ENCODE measurements at regions not wholly inside any gene's neighbourhood (a gene's known extent, or its start where the extent isn't known, plus 50 kb on each side); places are given as distances from the start of the nearest gene placed in this dataset.

- Histone ChIP-seq H3K36me3 (ENCODE audit: insufficient read depth) (no peaks in the 10 kb centered on the region), H3K4me3 (no peak overlapping the region), H3F3A (replicated peaks; ENCODE audit: low read depth) (no peaks in the 10 kb centered on the region), H3K27me3 (ENCODE audit: insufficient read depth) (no peaks in the 10 kb centered on the region), H3K79me2 (replicated peaks; ENCODE audit: insufficient read depth) (no peaks in the 10 kb centered on the region), H3K9me2 (ENCODE audit: insufficient read depth) (no peaks in the 10 kb centered on the region), H2AFZ (no peak overlapping the region), H3K4me2 (no peak overlapping the region), H4K20me1 (replicated peaks; ENCODE audit: insufficient read depth) (no peaks in the 10 kb centered on the region), H3K4me1 (ENCODE audit: insufficient read depth) (no peaks in the 10 kb centered on the region), H3K27ac (ENCODE audit: low read depth) (no peak overlapping the region)
- DNase-seq (ENCODE audit: low spot score) (no peak), ATAC-seq (peak; percentile 62)
- Mint-ChIP-seq H3K27ac (no peak overlapping the region), H3K4me1 (peaks cover 5% of the 10 kb centered on the region; the same call in 2 of the 3 replicates), H3K9me3 (no peaks in the 10 kb centered on the region), H3K4me3 (no peak overlapping the region), H3K27me3 (ENCODE audit: insufficient read depth, low read depth, poor library complexity) (peaks cover 2% of the 10 kb centered on the region), H3K36me3 (ENCODE audit: low read depth) (no peaks in the 10 kb centered on the region; the same call in 2 of the 3 replicates)
- TF ChIP-seq POLR2AphosphoS5 (IDR thresholded peaks at IDR 0.05; ENCODE audit: low read depth) = no peak
- TF ChIP-seq ZNF331 (CRISPR knock-in tag; IDR thresholded peaks at IDR 0.05; ENCODE audit: low read depth) = no peak
- no peak for TF ChIP-seq EZH2phosphoT487 (IDR thresholded peaks at IDR 0.05; ENCODE audit: unreplicated experiment)
- TF ChIP-seq ZNF114 (CRISPR knock-in tag; IDR thresholded peaks at IDR 0.05) = no peak
- TF ChIP-seq, protein P1, sequence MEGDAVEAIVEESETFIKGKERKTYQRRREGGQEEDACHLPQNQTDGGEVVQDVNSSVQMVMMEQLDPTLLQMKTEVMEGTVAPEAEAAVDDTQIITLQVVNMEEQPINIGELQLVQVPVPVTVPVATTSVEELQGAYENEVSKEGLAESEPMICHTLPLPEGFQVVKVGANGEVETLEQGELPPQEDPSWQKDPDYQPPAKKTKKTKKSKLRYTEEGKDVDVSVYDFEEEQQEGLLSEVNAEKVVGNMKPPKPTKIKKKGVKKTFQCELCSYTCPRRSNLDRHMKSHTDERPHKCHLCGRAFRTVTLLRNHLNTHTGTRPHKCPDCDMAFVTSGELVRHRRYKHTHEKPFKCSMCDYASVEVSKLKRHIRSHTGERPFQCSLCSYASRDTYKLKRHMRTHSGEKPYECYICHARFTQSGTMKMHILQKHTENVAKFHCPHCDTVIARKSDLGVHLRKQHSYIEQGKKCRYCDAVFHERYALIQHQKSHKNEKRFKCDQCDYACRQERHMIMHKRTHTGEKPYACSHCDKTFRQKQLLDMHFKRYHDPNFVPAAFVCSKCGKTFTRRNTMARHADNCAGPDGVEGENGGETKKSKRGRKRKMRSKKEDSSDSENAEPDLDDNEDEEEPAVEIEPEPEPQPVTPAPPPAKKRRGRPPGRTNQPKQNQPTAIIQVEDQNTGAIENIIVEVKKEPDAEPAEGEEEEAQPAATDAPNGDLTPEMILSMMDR (conservative IDR thresholded peaks at IDR 0.05; ENCODE audit: low read depth in 2 of 2) = no peak
- no peak for TF ChIP-seq CREB1 (CRISPR knock-in tag; IDR thresholded peaks at IDR 0.05; ENCODE audit: low read depth)
- TF ChIP-seq NANOG (IDR thresholded peaks at IDR 0.05; ENCODE audit: borderline replicate concordance) = no peak
- no peak for TF ChIP-seq ZNF462 (CRISPR knock-in tag; IDR thresholded peaks at IDR 0.05)
- TF ChIP-seq, protein P2, sequence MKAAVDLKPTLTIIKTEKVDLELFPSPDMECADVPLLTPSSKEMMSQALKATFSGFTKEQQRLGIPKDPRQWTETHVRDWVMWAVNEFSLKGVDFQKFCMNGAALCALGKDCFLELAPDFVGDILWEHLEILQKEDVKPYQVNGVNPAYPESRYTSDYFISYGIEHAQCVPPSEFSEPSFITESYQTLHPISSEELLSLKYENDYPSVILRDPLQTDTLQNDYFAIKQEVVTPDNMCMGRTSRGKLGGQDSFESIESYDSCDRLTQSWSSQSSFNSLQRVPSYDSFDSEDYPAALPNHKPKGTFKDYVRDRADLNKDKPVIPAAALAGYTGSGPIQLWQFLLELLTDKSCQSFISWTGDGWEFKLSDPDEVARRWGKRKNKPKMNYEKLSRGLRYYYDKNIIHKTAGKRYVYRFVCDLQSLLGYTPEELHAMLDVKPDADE (IDR thresholded peaks at IDR 0.05) = no peak
- TF ChIP-seq EZH2 (IDR thresholded peaks at IDR 0.05; ENCODE audit: low read depth, unreplicated experiment) = no peak
- TF ChIP-seq REST (IDR thresholded peaks at IDR 0.05; ENCODE audit: unreplicated experiment) = no peak
- TF ChIP-seq STAT1 (IDR thresholded peaks at IDR 0.05; ENCODE audit: unreplicated experiment) = no peak
- TF ChIP-seq JUNB (IDR thresholded peaks at IDR 0.05; ENCODE audit: unreplicated experiment) = no peak
These were observed 152.9 kb upstream of the RBMS3 start for GRCh38 chr3:29128001-29128400.
